Left lung (tissue), 4 donors: ENCODE measurements at regions not wholly inside any gene's neighbourhood (a gene's known extent, or its start where the extent isn't known, plus 50 kb on each side); places are given as distances from the start of the nearest gene placed in this dataset.

Experiments used
- ATAC-seq: fragments of 200-7000 bp; cut with Tn5 transposase; one replicate; pipeline ENCODE4 v1.9.1; 2020; ENCODE audit warnings: moderate library complexity
- DNase-seq, 4 donors: peaks; one replicate each; pipeline ENCODE4 v3.0.0-alpha.2; 2013 to 2020
- H3K27ac ChIP-seq, 2 donors: fragments of 200-600 bp; sonication (generic) in 1 of 2; one replicate each; pipeline versions ENCODE4 v1.5.0 to v1.8.0; 2020 to 2021
- H3K27me3 ChIP-seq, 2 donors: fragments of 200-600 bp; sonication (generic) in 1 of 2; one replicate each; pipeline versions ENCODE4 v1.5.0 to v1.8.0; 2020 to 2021
- H3K36me3 ChIP-seq, 2 donors: fragments of 200-600 bp; sonication (generic) in 1 of 2; one replicate each; pipeline versions ENCODE4 v1.5.0 to v1.8.0; 2020 to 2021
- H3K4me1 ChIP-seq, 2 donors: fragments of 200-600 bp; one replicate each; pipeline ENCODE4 v1.8.0; 2021
- H3K4me3 ChIP-seq, 2 donors: fragments of 200-600 bp; sonication (generic) in 1 of 2; one replicate each; pipeline versions ENCODE4 v1.5.0 to v1.8.0; 2020 to 2021; ENCODE audit warnings: mild to moderate bottlenecking in 1 of 2
- H3K9me3 ChIP-seq, 2 donors: fragments of 200-600 bp; sonication (generic) in 1 of 2; one replicate each; pipeline versions ENCODE4 v1.5.0 to v1.8.0; 2020 to 2021
- CTCF ChIP-seq, 2 donors: fragments of 200-600 bp; sonication (generic) in 1 of 2; IDR thresholded peaks; one replicate each; pipeline versions ENCODE4 v1.5.0 to v1.8.0; 2021; ENCODE audit warnings: antibody characterized with exemption in 2 of 2
- intact Hi-C, 2 donors: fragments of 100-400 bp; cut with DNase I; formaldehyde crosslinking; loops; one replicate each; pipeline versions ENCODE4 v1.11.2 to v1.14.2; 2022
- donor health status: DM: no; HTN: yes; CAD: no.
- donor health status: DM: no; HTN: no; CAD: no.

GRCh38 chr10:54914049-54914448 is 113.0 kb upstream of the PCDH15 start:
- TF ChIP-seq CTCF (IDR thresholded peaks at IDR 0.05) = no peak
- peaks cover 0 to 18% of the 10 kb centered on the region in 2 donors for H3K9me3 ChIP-seq
- H3K4me3 ChIP-seq = no peak overlapping the region
- intact Hi-C loops = no loop called here
- no peak for ATAC-seq
- no peaks in the 10 kb centered on the region for H3K27me3 ChIP-seq
- DNase-seq = no peak
- no peaks in the 10 kb centered on the region for H3K4me1 ChIP-seq
- no peaks in the 10 kb centered on the region for H3K36me3 ChIP-seq
- H3K27ac ChIP-seq = no peak overlapping the region

DNA sequence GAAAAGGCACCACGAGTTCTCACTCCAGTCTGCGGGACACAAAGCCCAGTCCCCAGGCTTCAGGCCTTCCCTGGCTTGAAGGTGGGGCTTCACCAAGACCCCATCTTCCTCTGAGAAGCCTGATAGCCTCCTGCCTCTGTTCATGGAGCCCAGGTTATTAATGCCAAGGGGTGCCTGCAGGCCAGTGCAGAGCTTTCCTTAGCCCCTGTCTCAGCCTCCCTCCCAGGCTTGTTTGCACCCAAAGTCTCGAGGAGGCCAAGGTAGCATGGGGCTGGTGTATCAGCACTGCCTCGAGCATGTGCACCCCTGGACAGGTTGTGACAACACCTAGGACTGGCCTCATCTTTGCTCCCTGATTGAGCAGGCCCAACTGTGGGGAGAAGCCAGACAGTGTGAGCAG is 108.1 kb upstream of the PCDH15 start:
- H3K27me3 ChIP-seq = no peaks in the 10 kb centered on the region
- H3K36me3 ChIP-seq = no peaks in the 10 kb centered on the region
- intact Hi-C loops = no loop called here
- ATAC-seq = no peak
- TF ChIP-seq CTCF (IDR thresholded peaks at IDR 0.05) = no peak
- no peak for DNase-seq
- no peaks in the 10 kb centered on the region for H3K4me1 ChIP-seq
- H3K27ac ChIP-seq = no peak overlapping the region
- H3K9me3 ChIP-seq = peaks cover 0 to 20% of the 10 kb centered on the region in 2 donors
- H3K4me3 ChIP-seq = no peak overlapping the region

- DNase-seq (peak in 1 of 4 donors; percentile 44), ATAC-seq (no peak)
- H3K27me3 ChIP-seq = no peaks in the 10 kb centered on the region
- intact Hi-C loops = no loop called here
- H3K36me3 ChIP-seq = no peaks in the 10 kb centered on the region
- peaks cover 0 to 14% of the 10 kb centered on the region in 2 donors for H3K9me3 ChIP-seq
- TF ChIP-seq CTCF (IDR thresholded peaks at IDR 0.05) = no peak
- no peak overlapping the region for H3K4me3 ChIP-seq
- no peak overlapping the region for H3K27ac ChIP-seq
- H3K4me1 ChIP-seq = no peaks in the 10 kb centered on the region
Measured at GRCh38 chr10:54908019-54908418, 107.0 kb upstream of the PCDH15 start.

DNA sequence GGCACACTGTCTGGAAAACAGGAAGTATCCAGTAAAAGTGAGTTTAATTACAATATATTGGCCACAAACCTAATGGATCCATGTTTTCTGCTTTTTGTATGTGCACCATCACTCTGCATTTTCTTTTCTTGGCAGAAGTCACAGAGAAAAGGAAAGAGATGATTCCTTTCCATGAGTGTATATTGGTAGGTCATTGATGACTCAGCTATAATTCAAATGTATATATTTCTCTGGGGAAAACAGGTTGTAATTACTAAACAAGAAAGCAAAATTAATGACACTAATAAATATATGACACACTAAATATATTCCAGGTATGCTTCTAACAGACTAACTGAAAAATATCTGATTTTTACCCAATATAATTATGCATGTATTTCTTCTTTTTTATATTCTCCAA is 105.9 kb upstream of the PCDH15 start:
- intact Hi-C loops = no loop called here
- no peaks in the 10 kb centered on the region for H3K27me3 ChIP-seq
- ATAC-seq = no peak
- no peaks in the 10 kb centered on the region for H3K36me3 ChIP-seq
- TF ChIP-seq CTCF (IDR thresholded peaks at IDR 0.05) = no peak
- no peaks in the 10 kb centered on the region for H3K4me1 ChIP-seq
- no peak for DNase-seq
- no peak overlapping the region for H3K4me3 ChIP-seq
- peaks cover 0 to 10% of the 10 kb centered on the region in 2 donors for H3K9me3 ChIP-seq
- H3K27ac ChIP-seq = no peak overlapping the region

DNA sequence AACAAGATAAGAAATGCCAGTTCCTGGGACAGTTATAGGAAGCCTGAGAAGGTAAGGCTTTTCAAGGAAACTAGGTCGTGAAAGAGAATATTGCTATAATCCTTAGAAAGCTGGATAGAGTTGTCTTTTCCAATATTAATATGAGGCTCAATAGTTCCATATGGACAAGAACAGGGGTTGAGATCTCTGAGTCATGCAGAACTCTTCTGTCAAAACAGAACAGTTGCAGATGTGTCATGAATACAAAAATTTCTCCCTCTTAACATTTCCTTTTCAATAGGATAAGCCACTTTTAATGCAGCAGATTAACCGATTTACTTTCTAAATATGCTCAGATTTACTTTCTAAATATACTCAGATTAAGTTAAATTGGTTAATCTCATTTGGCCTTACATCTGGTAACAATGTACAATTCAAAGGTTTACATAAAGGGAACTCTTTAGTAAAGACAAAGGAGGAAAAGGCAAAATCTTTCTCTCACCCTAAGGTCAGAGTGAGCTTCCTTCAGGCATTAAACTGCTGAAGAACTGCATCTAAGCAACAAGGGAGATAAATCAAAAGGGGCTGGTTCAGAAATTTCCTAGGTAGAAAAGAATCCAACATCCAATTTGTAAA is 104.7 kb upstream of the PCDH15 start:
- no peak for TF ChIP-seq CTCF (IDR thresholded peaks at IDR 0.05)
- intact Hi-C loops = no loop called here
- no peaks in the 10 kb centered on the region for H3K36me3 ChIP-seq
- DNase-seq (no peak), ATAC-seq (no peak)
- H3K9me3 ChIP-seq = peaks cover 0 to 10% of the 10 kb centered on the region in 2 donors
- H3K4me3 ChIP-seq = no peak overlapping the region
- no peak overlapping the region for H3K27ac ChIP-seq
- no peaks in the 10 kb centered on the region for H3K27me3 ChIP-seq
- H3K4me1 ChIP-seq = no peaks in the 10 kb centered on the region
